K562 (cell line): ENCODE measurements at regions not wholly inside any gene's neighbourhood (a gene's known extent, or its start where the extent isn't known, plus 50 kb on each side); places are given as distances from the start of the nearest gene placed in this dataset.
A peak's percentile ranks its signal among the peaks of the same experiment; 100 is the strongest.

Experiments
- ATF1 ChIP-seq, 2 experiments: fragments of 450-650 bp in 1 of 2; IDR thresholded peaks; 2 replicates each; pipeline ENCODE4 v1.6.1; 2016; ENCODE audit warnings: missing compliant biosample characterization in 1 of 2, missing genetic modification characterization in 1 of 2
- BDP1 ChIP-seq: IDR thresholded peaks from 3 replicates; pipeline ENCODE4 v1.6.1; 2011; ENCODE audit not compliant: insufficient read length, insufficient read depth
- BRF2 ChIP-seq: IDR thresholded peaks from 3 replicates; pipeline ENCODE4 v1.6.1; 2011; ENCODE audit warnings: borderline replicate concordance, mild to moderate bottlenecking; ENCODE audit not compliant: insufficient read length, insufficient read depth
- CHD1 ChIP-seq: fragments of 200-600 bp; sonication (generic); IDR thresholded peaks from one replicate; pipeline ENCODE4 v1.6.1; 2012; ENCODE audit warnings: mild to moderate bottlenecking, moderate library complexity, low read length, inconsistent platforms
- CREBBP ChIP-seq: IDR thresholded peaks from one replicate; pipeline ENCODE4 v1.6.1; 2012; ENCODE audit warnings: low read depth, mild to moderate bottlenecking, control low read depth, inconsistent platforms, low read length
- ELF1 ChIP-seq: fragments of 200-800 bp; sonication (Bioruptor generic); IDR thresholded peaks from 2 replicates; pipeline ENCODE4 v1.6.1; 2016; ENCODE audit warnings: missing genetic modification characterization, missing compliant biosample characterization
- FOXK2 ChIP-seq, 2 experiments: fragments of 450-650 bp; IDR thresholded peaks in 1 of 2; conservative IDR thresholded peaks in 1 of 2; 2 replicates each; pipeline ENCODE4 v1.6.1; 2016; ENCODE audit warnings: low read depth in 2 of 2, mild to moderate bottlenecking in 1 of 2
- MAX ChIP-seq: sonication (generic); formaldehyde crosslinking; IDR thresholded peaks from 2 replicates; pipeline ENCODE4 v1.9.0; 2022; ENCODE audit warnings: mild to moderate bottlenecking, missing genetic modification reagents
- RAD21 ChIP-seq, 2 experiments: fragments of 250-450 bp in 1 of 2; fragments of 450-650 bp in 1 of 2; sonication (Bioruptor Pico) in 1 of 2; formaldehyde crosslinking in 1 of 2; IDR thresholded peaks in 1 of 2; conservative IDR thresholded peaks in 1 of 2; 2 replicates each; pipeline versions ENCODE4 v1.4.0 to v1.8.0; 2020 to 2022; ENCODE audit warnings: mild to moderate bottlenecking in 2 of 2, moderate library complexity in 1 of 2
- SFPQ ChIP-seq: fragments of 200-400 bp; formaldehyde crosslinking; IDR thresholded peaks from 2 replicates; pipeline ENCODE4 v1.6.1; 2017; ENCODE audit warnings: mild to moderate bottlenecking, low read depth, low read length, moderate library complexity
- SPI1 ChIP-seq: IDR thresholded peaks from 2 replicates; pipeline ENCODE4 v1.6.1; 2011; ENCODE audit warnings: low read depth, low read length, control low read depth, borderline replicate concordance
- SREBF2 ChIP-seq: sonication (generic); formaldehyde crosslinking; IDR thresholded peaks from 2 replicates; pipeline ENCODE4 v1.4.0; 2020; ENCODE audit warnings: mild to moderate bottlenecking, missing genetic modification reagents
- TEAD4 ChIP-seq, 2 experiments: sonication (generic) in 1 of 2; formaldehyde crosslinking in 1 of 2; IDR thresholded peaks; 2 replicates each; pipeline versions ENCODE4 v1.6.1 to v1.8.0; 2012 to 2022; ENCODE audit warnings: borderline replicate concordance in 1 of 2, inconsistent platforms in 1 of 2, low read length in 1 of 2, mild to moderate bottlenecking in 1 of 2, missing genetic modification reagents in 1 of 2
- TRIM25 ChIP-seq: fragments of 450-650 bp; IDR thresholded peaks from 2 replicates; pipeline ENCODE4 v1.7.0; 2016; ENCODE audit warnings: borderline replicate concordance
- ZNF592 ChIP-seq: fragments of 450-650 bp; IDR thresholded peaks from 2 replicates; pipeline ENCODE4 v1.6.1; 2017; ENCODE audit warnings: antibody characterized with exemption, mild to moderate bottlenecking
- ZNF696 ChIP-seq: fragments of 250-450 bp; sonication (Bioruptor Pico); conservative IDR thresholded peaks from 2 replicates; pipeline ENCODE4 v1.4.0; 2020; ENCODE audit warnings: mild to moderate bottlenecking, moderate library complexity
- ZNF76 ChIP-seq: fragments of 250-450 bp; sonication (Bioruptor Pico); IDR thresholded peaks from 2 replicates; pipeline ENCODE4 v1.4.0; 2020; ENCODE audit warnings: mild to moderate bottlenecking, moderate library complexity, borderline replicate concordance
- ZNF780A ChIP-seq: fragments of 250-450 bp; sonication (Bioruptor Pico); IDR thresholded peaks from 2 replicates; pipeline ENCODE4 v1.5.0; 2021; ENCODE audit warnings: mild to moderate bottlenecking

- TF ChIP-seq SREBF2, result no peak
- TF ChIP-seq TRIM25, result no peak
- peak; percentile 78 to 82 for TF ChIP-seq RAD21 (CRISPR knock-in tag; conservative IDR thresholded peaks at IDR 0.05 in 1 of 2, IDR thresholded peaks at IDR 0.05 in 1 of 2)
- TF ChIP-seq ATF1 (CRISPR knock-in tag; IDR thresholded peaks at IDR 0.05), result no peak
- no peak for TF ChIP-seq ATF1 (tag; IDR thresholded peaks at IDR 0.05)
- no peak for TF ChIP-seq BDP1
- TF ChIP-seq BRF2, result no peak
- TF ChIP-seq SPI1, result no peak
- TF ChIP-seq ZNF592, result no peak
- TF ChIP-seq CREBBP, result no peak
- no peak for TF ChIP-seq SFPQ
- TF ChIP-seq ZNF76 (CRISPR knock-in tag), result no peak
- TF ChIP-seq MAX (CRISPR knock-in tag), result no peak
- TF ChIP-seq FOXK2 (conservative IDR thresholded peaks at IDR 0.05 in 1 of 2, IDR thresholded peaks at IDR 0.05 in 1 of 2; ENCODE audit: low read depth in 2 of 2), result no peak
- no peak for TF ChIP-seq CHD1
- TF ChIP-seq ZNF696 (CRISPR knock-in tag), result no peak
- TF ChIP-seq ELF1, result peak; percentile 41; the same call in 1 of the 2 replicates
- no peak for TF ChIP-seq TEAD4 (IDR thresholded peaks at IDR 0.05; ENCODE audit: low read length)
- no peak for TF ChIP-seq TEAD4 (CRISPR knock-in tag; IDR thresholded peaks at IDR 0.05; ENCODE audit: borderline replicate concordance)
- TF ChIP-seq ZNF780A (CRISPR knock-in tag), result no peak
Observed at GRCh38 chr2:16525265-16525887, 140.3 kb downstream of the CYRIA start (continued).
